ENCODE measurements at regions not wholly inside any gene's neighbourhood (a gene's known extent, or its start where the extent isn't known, plus 50 kb on each side); places are given as distances from the start of the nearest gene placed in this dataset.

DNA sequence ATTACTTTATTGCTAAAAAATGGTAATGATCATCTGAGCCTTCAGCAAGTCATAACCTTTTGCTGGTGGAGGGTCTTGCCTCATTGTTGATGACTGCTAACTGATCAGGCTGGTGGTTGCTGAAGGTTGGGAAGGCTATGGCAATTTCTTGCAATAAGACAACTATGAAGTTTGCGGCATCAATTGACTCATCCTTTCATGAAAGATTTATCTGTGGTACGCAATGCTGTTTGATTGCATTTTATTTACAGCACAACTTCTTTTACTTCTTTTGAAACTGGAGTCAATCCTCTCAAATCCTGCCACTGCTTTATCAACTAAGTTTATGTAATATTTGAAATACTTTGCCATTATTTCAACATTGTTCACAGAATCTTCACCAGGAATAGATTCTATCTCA lies 58.3 kb upstream of the ACO1 start:
- no peaks in the 10 kb centered on the region for H3K36me3 ChIP-seq (ENCODE audit: control insufficient read depth, low read length)
- no peaks in the 10 kb centered on the region for H3K4me1 ChIP-seq (ENCODE audit: control insufficient read depth, low read length)
- no peak overlapping the region for H3K27ac ChIP-seq (ENCODE audit: low read depth, low read length)
- H4K20me1 ChIP-seq (ENCODE audit: control insufficient read depth, insufficient read depth, low read depth, low read length) = no peaks in the 10 kb centered on the region
- H3F3A ChIP-seq (ENCODE audit: control insufficient read depth, insufficient read depth) = no peaks in the 10 kb centered on the region
- H3K4me2 ChIP-seq (ENCODE audit: low read length) = no peak overlapping the region
- TF ChIP-seq CTCF (IDR thresholded peaks at IDR 0.05; ENCODE audit: low read depth, low read length, poor library complexity, severe bottlenecking) = no peak
- no peak for TF ChIP-seq EZH2phosphoT487 (IDR thresholded peaks at IDR 0.05; ENCODE audit: borderline replicate concordance, low read length)
- no peaks in the 10 kb centered on the region for H3K79me2 ChIP-seq (ENCODE audit: control insufficient read depth, low read length)
- H3K4me3 ChIP-seq (ENCODE audit: low read length) = no peak overlapping the region
- no peaks in the 10 kb centered on the region for H3K9me3 ChIP-seq (ENCODE audit: control insufficient read depth, insufficient read depth, low read length)
- H3K9me2 ChIP-seq (replicated peaks; ENCODE audit: control insufficient read depth, low read length) = no peaks in the 10 kb centered on the region
- no peaks in the 10 kb centered on the region for H3K27me3 ChIP-seq (ENCODE audit: control insufficient read depth, low read length)

DNA sequence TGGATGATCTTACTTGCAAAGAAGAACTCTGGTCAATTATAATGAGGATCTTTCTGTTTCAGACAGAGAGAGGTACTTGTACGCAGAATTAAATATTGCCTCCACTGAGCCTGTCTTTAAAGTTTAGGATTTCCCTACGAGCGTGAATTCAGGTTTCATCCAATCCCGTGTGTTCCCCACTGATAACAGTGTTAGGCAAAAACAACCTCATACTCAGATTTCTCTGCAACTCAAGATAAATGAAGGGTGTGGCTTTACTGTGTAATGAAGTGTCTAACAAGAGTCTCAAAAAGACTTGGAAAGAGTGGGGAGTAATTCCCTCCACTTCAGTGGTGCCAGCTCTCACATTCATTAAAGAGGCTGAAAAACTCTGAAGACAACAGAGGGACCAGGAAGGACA lies 53.2 kb upstream of the ACO1 start:
- H4K20me1 ChIP-seq (ENCODE audit: control insufficient read depth, insufficient read depth, low read depth, low read length) = no peaks in the 10 kb centered on the region
- no peaks in the 10 kb centered on the region for H3F3A ChIP-seq (ENCODE audit: control insufficient read depth, insufficient read depth)
- no peaks in the 10 kb centered on the region for H3K9me2 ChIP-seq (replicated peaks; ENCODE audit: control insufficient read depth, low read length)
- no peaks in the 10 kb centered on the region for H3K79me2 ChIP-seq (ENCODE audit: control insufficient read depth, low read length)
- no peaks in the 10 kb centered on the region for H3K27me3 ChIP-seq (ENCODE audit: control insufficient read depth, low read length)
- no peak overlapping the region for H3K27ac ChIP-seq (ENCODE audit: low read depth, low read length)
- H3K4me3 ChIP-seq (ENCODE audit: low read length) = no peak overlapping the region
- H3K36me3 ChIP-seq (ENCODE audit: control insufficient read depth, low read length) = no peaks in the 10 kb centered on the region
- no peak overlapping the region for H3K4me2 ChIP-seq (ENCODE audit: low read length)
- H3K9me3 ChIP-seq (ENCODE audit: control insufficient read depth, insufficient read depth, low read length) = no peaks in the 10 kb centered on the region
- H3K4me1 ChIP-seq (ENCODE audit: control insufficient read depth, low read length) = no peaks in the 10 kb centered on the region
- TF ChIP-seq EZH2phosphoT487 (IDR thresholded peaks at IDR 0.05; ENCODE audit: borderline replicate concordance, low read length) (no peak), CTCF (IDR thresholded peaks at IDR 0.05; ENCODE audit: low read depth, low read length, poor library complexity, severe bottlenecking) (no peak)

- Histone ChIP-seq H3K4me3 (ENCODE audit: low read length) (no peak overlapping the region), H3K9me3 (ENCODE audit: control insufficient read depth, insufficient read depth, low read length) (no peaks in the 10 kb centered on the region), H3K79me2 (ENCODE audit: control insufficient read depth, low read length) (no peaks in the 10 kb centered on the region), H3K4me2 (ENCODE audit: low read length) (no peak overlapping the region), H3K4me1 (ENCODE audit: control insufficient read depth, low read length) (no peaks in the 10 kb centered on the region), H3K27ac (ENCODE audit: low read depth, low read length) (no peak overlapping the region), H4K20me1 (ENCODE audit: control insufficient read depth, insufficient read depth, low read depth, low read length) (no peaks in the 10 kb centered on the region), H3F3A (ENCODE audit: control insufficient read depth, insufficient read depth) (no peaks in the 10 kb centered on the region), H3K9me2 (replicated peaks; ENCODE audit: control insufficient read depth, low read length) (no peaks in the 10 kb centered on the region), H3K27me3 (ENCODE audit: control insufficient read depth, low read length) (no peaks in the 10 kb centered on the region), H3K36me3 (ENCODE audit: control insufficient read depth, low read length) (no peaks in the 10 kb centered on the region)
- TF ChIP-seq CTCF (IDR thresholded peaks at IDR 0.05; ENCODE audit: low read depth, low read length, poor library complexity, severe bottlenecking) = no peak
- no peak for TF ChIP-seq EZH2phosphoT487 (IDR thresholded peaks at IDR 0.05; ENCODE audit: borderline replicate concordance, low read length)
These were observed 50.3 kb upstream of the ACO1 start for GRCh38 chr9:32334112-32334511.

All from DOHH2 (cell line).